Astrocyte (in vitro differentiated cells and primary cell): ENCODE measurements at regions not wholly inside any gene's neighbourhood (a gene's known extent, or its start where the extent isn't known, plus 50 kb on each side); places are given as distances from the start of the nearest gene placed in this dataset.

ENCODE experiments used
- DNase-seq: peaks from one replicate; pipeline ENCODE4 v3.0.0-alpha.2; 2010; ENCODE audit warnings: low read depth
- FAIRE-seq: peaks from 2 replicates; lab custom pipeline; 2011; peaks lifted over from hg19 to GRCh38; lab: Jason Lieb, UNC
- H2AFZ ChIP-seq: 2 replicates; pipeline ENCODE4 v1.6.0; 2012; ENCODE audit warnings: low read depth, low read length, inconsistent platforms
- H3K27ac ChIP-seq: 2 replicates; pipeline ENCODE4 v1.5.1; 2011; ENCODE audit warnings: low read depth, low read length, inconsistent platforms
- H3K27me3 ChIP-seq: 2 replicates; pipeline ENCODE4 v1.6.0; 2011; ENCODE audit warnings: low read length, inconsistent platforms; ENCODE audit not compliant: insufficient read depth
- H3K36me3 ChIP-seq: 2 replicates; pipeline ENCODE4 v1.5.1; 2011; ENCODE audit warnings: low read length, inconsistent platforms; ENCODE audit not compliant: insufficient read depth
- H3K4me1 ChIP-seq: 2 replicates; pipeline ENCODE4 v1.5.1; 2011; ENCODE audit warnings: low read length, inconsistent platforms; ENCODE audit not compliant: insufficient read depth
- H3K4me2 ChIP-seq: 2 replicates; pipeline ENCODE4 v1.6.0; 2012; ENCODE audit warnings: low read length, inconsistent platforms
- H3K4me3 ChIP-seq: 2 replicates; pipeline ENCODE4 v1.5.1; 2011; ENCODE audit warnings: low read depth, mild to moderate bottlenecking, low read length, inconsistent platforms; ENCODE audit not compliant: insufficient read depth
- H3K79me2 ChIP-seq: 2 replicates; pipeline ENCODE4 v1.6.0; 2012; ENCODE audit warnings: mild to moderate bottlenecking, low read length, inconsistent platforms; ENCODE audit not compliant: insufficient read depth
- H3K9ac ChIP-seq: 2 replicates; pipeline ENCODE4 v1.6.0; 2012; ENCODE audit warnings: mild to moderate bottlenecking, low read length, inconsistent platforms
- H3K9me3 ChIP-seq: 2 replicates; pipeline ENCODE4 v1.5.1; 2012; ENCODE audit warnings: low read depth, mild to moderate bottlenecking, low read length, inconsistent platforms; ENCODE audit not compliant: insufficient read depth
- H4K20me1 ChIP-seq: 2 replicates; pipeline ENCODE4 v1.6.0; 2012; ENCODE audit warnings: low read length, inconsistent platforms; ENCODE audit not compliant: insufficient read depth
- H3K27ac Mint-ChIP-seq: one replicate; pipeline ENCODE4 v1.8.0; 2021; ENCODE audit warnings: mild to moderate bottlenecking, mixed read lengths; ENCODE audit not compliant: unreplicated experiment
- H3K27me3 Mint-ChIP-seq: one replicate; pipeline ENCODE4 v1.8.0; 2021; ENCODE audit warnings: low read depth, mixed read lengths; ENCODE audit not compliant: unreplicated experiment
- H3K36me3 Mint-ChIP-seq: one replicate; pipeline ENCODE4 v1.8.0; 2021; ENCODE audit warnings: low read depth, mixed read lengths; ENCODE audit not compliant: unreplicated experiment
- H3K4me1 Mint-ChIP-seq: one replicate; pipeline ENCODE4 v1.8.0; 2021; ENCODE audit warnings: low read depth, mixed read lengths; ENCODE audit not compliant: unreplicated experiment
- H3K4me3 Mint-ChIP-seq: one replicate; pipeline ENCODE4 v1.8.0; 2021; ENCODE audit warnings: mild to moderate bottlenecking, moderate library complexity, mixed read lengths; ENCODE audit not compliant: unreplicated experiment
- H3K9me3 Mint-ChIP-seq: one replicate; pipeline ENCODE4 v1.8.0; 2021; ENCODE audit warnings: mild to moderate bottlenecking, mixed read lengths; ENCODE audit not compliant: unreplicated experiment
- CTCF ChIP-seq: IDR thresholded peaks from 2 replicates; pipeline ENCODE4 v1.5.1; 2011; ENCODE audit warnings: low read depth, mild to moderate bottlenecking, inconsistent platforms, low read length, moderate library complexity; ENCODE audit not compliant: insufficient read depth
- EZH2 ChIP-seq: IDR thresholded peaks from 2 replicates; pipeline ENCODE4 v1.6.1; 2012; ENCODE audit warnings: mild to moderate bottlenecking, low read length, inconsistent platforms; ENCODE audit not compliant: insufficient read depth

GRCh38 chr2:104109356-104109755 lies 744.6 kb upstream of the POU3F3 start:
- no peaks in the 10 kb centered on the region for H3K9me3 Mint-ChIP-seq
- peaks cover 1% of the 10 kb centered on the region for H3K4me1 Mint-ChIP-seq
- Histone ChIP-seq H3K4me3 (no peak overlapping the region), H3K4me1 (no peaks in the 10 kb centered on the region), H3K27ac (no peak overlapping the region), H3K4me2 (no peak overlapping the region), H3K36me3 (no peaks in the 10 kb centered on the region), H3K27me3 (no peaks in the 10 kb centered on the region), H4K20me1 (no peaks in the 10 kb centered on the region), H3K79me2 (no peaks in the 10 kb centered on the region), H2AFZ (no peak overlapping the region), H3K9me3 (no peaks in the 10 kb centered on the region), H3K9ac (no peak overlapping the region)
- H3K27me3 Mint-ChIP-seq, result no peaks in the 10 kb centered on the region
- FAIRE-seq, result no peak
- no peak for DNase-seq
- H3K4me3 Mint-ChIP-seq, result no peak overlapping the region
- H3K27ac Mint-ChIP-seq, result no peak overlapping the region
- no peaks in the 10 kb centered on the region for H3K36me3 Mint-ChIP-seq
- TF ChIP-seq CTCF (no peak), EZH2 (no peak)

GRCh38 chr2:104118889-104119288 lies 735.0 kb upstream of the POU3F3 start:
- DNase-seq, result no peak
- Histone ChIP-seq H3K4me1 (no peaks in the 10 kb centered on the region), H3K4me2 (no peak overlapping the region), H3K4me3 (no peak overlapping the region), H3K27me3 (no peaks in the 10 kb centered on the region), H3K9me3 (no peaks in the 10 kb centered on the region), H3K27ac (no peak overlapping the region), H3K9ac (no peak overlapping the region), H3K36me3 (no peaks in the 10 kb centered on the region), H4K20me1 (no peaks in the 10 kb centered on the region), H2AFZ (no peak overlapping the region), H3K79me2 (no peaks in the 10 kb centered on the region)
- no peaks in the 10 kb centered on the region for H3K4me1 Mint-ChIP-seq
- H3K36me3 Mint-ChIP-seq, result no peaks in the 10 kb centered on the region
- FAIRE-seq, result no peak
- H3K27ac Mint-ChIP-seq, result no peak overlapping the region
- H3K4me3 Mint-ChIP-seq, result no peak overlapping the region
- no peaks in the 10 kb centered on the region for H3K9me3 Mint-ChIP-seq
- no peaks in the 10 kb centered on the region for H3K27me3 Mint-ChIP-seq
- no peak for TF ChIP-seq CTCF
- no peak for TF ChIP-seq EZH2

- no peaks in the 10 kb centered on the region for H3K9me3 Mint-ChIP-seq
- no peak overlapping the region for H3K4me3 ChIP-seq
- no peaks in the 10 kb centered on the region for H4K20me1 ChIP-seq
- no peak overlapping the region for H3K4me3 Mint-ChIP-seq
- no peaks in the 10 kb centered on the region for H3K4me1 Mint-ChIP-seq
- no peak overlapping the region for H2AFZ ChIP-seq
- H3K4me1 ChIP-seq, result no peaks in the 10 kb centered on the region
- no peak overlapping the region for H3K4me2 ChIP-seq
- DNase-seq, result no peak
- H3K79me2 ChIP-seq, result no peaks in the 10 kb centered on the region
- FAIRE-seq, result no peak
- no peaks in the 10 kb centered on the region for H3K27me3 ChIP-seq
- H3K36me3 Mint-ChIP-seq, result no peaks in the 10 kb centered on the region
- H3K27ac Mint-ChIP-seq, result no peak overlapping the region
- TF ChIP-seq CTCF (no peak), EZH2 (no peak)
- no peak overlapping the region for H3K27ac ChIP-seq
- no peak overlapping the region for H3K9ac ChIP-seq
- H3K27me3 Mint-ChIP-seq, result no peaks in the 10 kb centered on the region
- no peaks in the 10 kb centered on the region for H3K36me3 ChIP-seq
- no peaks in the 10 kb centered on the region for H3K9me3 ChIP-seq
These were observed 733.7 kb upstream of the POU3F3 start for GRCh38 chr2:104120171-104120570.
